Activated T-helper 1 cell treated with anti-CD3 and anti-CD28 coated beads, Interleukin-12 subunit alpha, Interleukin-12 subunit beta, Interleukin-2, Interleukin-4 antibody, amounts not matched to agents 30 ng/mL and 10 ng/mL and 1 ng/mL, durations not matched to agents 14 hours and 24 hours and 36 hours (primary cell): ENCODE measurements at regions not wholly inside any gene's neighbourhood (a gene's known extent, or its start where the extent isn't known, plus 50 kb on each side); places are given as distances from the start of the nearest gene placed in this dataset.

Source experiments
- DNase-seq: peaks from one replicate; pipeline ENCODE4 v3.0.0; 2021; ENCODE audit warnings: low spot score
- H3K27ac Mint-ChIP-seq: one replicate; pipeline ENCODE4 v1.8.0; 2021; ENCODE audit warnings: mild to moderate bottlenecking, mixed read lengths
- H3K27me3 Mint-ChIP-seq: one replicate; pipeline ENCODE4 v1.8.0; 2022; ENCODE audit warnings: mild to moderate bottlenecking, moderate library complexity, mixed read lengths; ENCODE audit not compliant: insufficient read depth
- H3K36me3 Mint-ChIP-seq: one replicate; pipeline ENCODE4 v1.8.0; 2021; ENCODE audit warnings: low read depth, mixed read lengths
- H3K4me1 Mint-ChIP-seq: one replicate; pipeline ENCODE4 v1.8.0; 2021; ENCODE audit warnings: low read depth, mixed read lengths
- H3K4me3 Mint-ChIP-seq: one replicate; pipeline ENCODE4 v1.8.0; 2021; ENCODE audit warnings: mild to moderate bottlenecking, moderate library complexity, mixed read lengths
- H3K9me3 Mint-ChIP-seq: one replicate; pipeline ENCODE4 v1.8.0; 2021; ENCODE audit warnings: mixed read lengths
- intact Hi-C: fragments of 100-400 bp; cut with micrococcal nuclease; formaldehyde crosslinking; loops from one replicate; pipeline ENCODE4 v1.15.1; 2024

- no peaks in the 10 kb centered on the region for H3K9me3 Mint-ChIP-seq
- intact Hi-C loops, result no loop called here
- no peak overlapping the region for H3K27ac Mint-ChIP-seq
- H3K4me3 Mint-ChIP-seq, result no peak overlapping the region
- DNase-seq, result no peak
- no peaks in the 10 kb centered on the region for H3K36me3 Mint-ChIP-seq
- H3K27me3 Mint-ChIP-seq, result peaks cover 4% of the 10 kb centered on the region
- H3K4me1 Mint-ChIP-seq, result peaks cover 22% of the 10 kb centered on the region
Observed at GRCh38 chr20:50264534-50265145, 74.0 kb downstream of the CEBPB start.

- no peak for DNase-seq
- H3K9me3 Mint-ChIP-seq, result no peaks in the 10 kb centered on the region
- intact Hi-C loops, result no loop called here
- no peak overlapping the region for H3K4me3 Mint-ChIP-seq
- H3K4me1 Mint-ChIP-seq, result peaks cover 14% of the 10 kb centered on the region
- no peak overlapping the region for H3K27ac Mint-ChIP-seq
- no peaks in the 10 kb centered on the region for H3K36me3 Mint-ChIP-seq
- H3K27me3 Mint-ChIP-seq, result peaks cover 6% of the 10 kb centered on the region
Observed at GRCh38 chr20:50265245-50265946, 74.8 kb downstream of the CEBPB start.

GRCh38 chr20:50266293-50267040, 75.8 kb downstream of the CEBPB start:
- no peak overlapping the region for H3K27ac Mint-ChIP-seq

GRCh38 chr20:50267041-50267865, 76.6 kb downstream of the CEBPB start:
- no peak for DNase-seq
- H3K27ac Mint-ChIP-seq, result peak overlapping the region; percentile 52
- no peaks in the 10 kb centered on the region for H3K9me3 Mint-ChIP-seq
- intact Hi-C loops, result no loop called here
- H3K4me1 Mint-ChIP-seq, result peaks cover 23% of the 10 kb centered on the region
- H3K4me3 Mint-ChIP-seq, result no peak overlapping the region
- H3K36me3 Mint-ChIP-seq, result no peaks in the 10 kb centered on the region
- H3K27me3 Mint-ChIP-seq, result peaks cover 14% of the 10 kb centered on the region

More at GRCh38 chr20:50266293-50267040, 75.8 kb downstream of the CEBPB start:
- no peak for DNase-seq
- Mint-ChIP-seq H3K4me1 (peaks cover 21% of the 10 kb centered on the region), H3K27me3 (peaks cover 13% of the 10 kb centered on the region), H3K36me3 (no peaks in the 10 kb centered on the region), H3K9me3 (no peaks in the 10 kb centered on the region), H3K4me3 (no peak overlapping the region)
- intact Hi-C loops, result no loop called here

GRCh38 chr20:50267866-50268219, 77.2 kb downstream of the CEBPB start:
- DNase-seq, result no peak
- H3K4me1 Mint-ChIP-seq, result peaks cover 23% of the 10 kb centered on the region
- H3K27ac Mint-ChIP-seq, result no peak overlapping the region
- H3K9me3 Mint-ChIP-seq, result no peaks in the 10 kb centered on the region
- H3K4me3 Mint-ChIP-seq, result no peak overlapping the region
- H3K27me3 Mint-ChIP-seq, result peaks cover 14% of the 10 kb centered on the region
- intact Hi-C loops, result no loop called here
- H3K36me3 Mint-ChIP-seq, result no peaks in the 10 kb centered on the region

GRCh38 chr20:50269091-50270033, 78.7 kb downstream of the CEBPB start:
- no peaks in the 10 kb centered on the region for H3K9me3 Mint-ChIP-seq
- intact Hi-C loops, result no loop called here
- H3K4me1 Mint-ChIP-seq, result peaks cover 23% of the 10 kb centered on the region
- H3K27ac Mint-ChIP-seq, result no peak overlapping the region
- no peak for DNase-seq
- no peak overlapping the region for H3K4me3 Mint-ChIP-seq
- no peaks in the 10 kb centered on the region for H3K36me3 Mint-ChIP-seq
- peaks cover 14% of the 10 kb centered on the region for H3K27me3 Mint-ChIP-seq

GRCh38 chr20:50270034-50270395, 79.4 kb downstream of the CEBPB start:
- H3K9me3 Mint-ChIP-seq, result no peaks in the 10 kb centered on the region
- H3K27me3 Mint-ChIP-seq, result peaks cover 14% of the 10 kb centered on the region
- intact Hi-C loops, result no loop called here
- peaks cover 23% of the 10 kb centered on the region for H3K4me1 Mint-ChIP-seq
- no peaks in the 10 kb centered on the region for H3K36me3 Mint-ChIP-seq
- no peak overlapping the region for H3K27ac Mint-ChIP-seq
- H3K4me3 Mint-ChIP-seq, result no peak overlapping the region
- DNase-seq, result no peak

- Mint-ChIP-seq H3K36me3 (no peaks in the 10 kb centered on the region), H3K27ac (no peak overlapping the region), H3K9me3 (no peaks in the 10 kb centered on the region), H3K4me1 (peaks cover 18% of the 10 kb centered on the region), H3K27me3 (peaks cover 16% of the 10 kb centered on the region), H3K4me3 (no peak overlapping the region)
- intact Hi-C loops, result no loop called here
- no peak for DNase-seq
Observed at GRCh38 chr20:50270569-50270968, 79.9 kb downstream of the CEBPB start.

- H3K4me1 Mint-ChIP-seq, result peaks cover 13% of the 10 kb centered on the region
- peaks cover 16% of the 10 kb centered on the region for H3K27me3 Mint-ChIP-seq
- H3K9me3 Mint-ChIP-seq, result no peaks in the 10 kb centered on the region
- H3K27ac Mint-ChIP-seq, result no peak overlapping the region
- no peaks in the 10 kb centered on the region for H3K36me3 Mint-ChIP-seq
- no peak for DNase-seq
- intact Hi-C loops, result no loop called here
- no peak overlapping the region for H3K4me3 Mint-ChIP-seq
Observed at GRCh38 chr20:50271176-50271575, 80.5 kb downstream of the CEBPB start.

GRCh38 chr20:50271612-50272011, 81.0 kb downstream of the CEBPB start:
- H3K36me3 Mint-ChIP-seq, result no peaks in the 10 kb centered on the region
- no peak overlapping the region for H3K27ac Mint-ChIP-seq
- H3K9me3 Mint-ChIP-seq, result no peaks in the 10 kb centered on the region
- no peak for DNase-seq
- H3K4me1 Mint-ChIP-seq, result peaks cover 13% of the 10 kb centered on the region
- H3K4me3 Mint-ChIP-seq, result no peak overlapping the region
- H3K27me3 Mint-ChIP-seq, result peaks cover 16% of the 10 kb centered on the region
- intact Hi-C loops, result no loop called here

GRCh38 chr20:50272030-50272723, 81.5 kb downstream of the CEBPB start:
- no peaks in the 10 kb centered on the region for H3K36me3 Mint-ChIP-seq
- intact Hi-C loops, result no loop called here
- H3K27ac Mint-ChIP-seq, result no peak overlapping the region
- no peak for DNase-seq
- H3K4me1 Mint-ChIP-seq, result peaks cover 13% of the 10 kb centered on the region
- no peaks in the 10 kb centered on the region for H3K9me3 Mint-ChIP-seq
- no peak overlapping the region for H3K4me3 Mint-ChIP-seq
- peaks cover 16% of the 10 kb centered on the region for H3K27me3 Mint-ChIP-seq
